ENCODE measurements at regions not wholly inside any gene's neighbourhood (a gene's known extent, or its start where the extent isn't known, plus 50 kb on each side); places are given as distances from the start of the nearest gene placed in this dataset.

DNA sequence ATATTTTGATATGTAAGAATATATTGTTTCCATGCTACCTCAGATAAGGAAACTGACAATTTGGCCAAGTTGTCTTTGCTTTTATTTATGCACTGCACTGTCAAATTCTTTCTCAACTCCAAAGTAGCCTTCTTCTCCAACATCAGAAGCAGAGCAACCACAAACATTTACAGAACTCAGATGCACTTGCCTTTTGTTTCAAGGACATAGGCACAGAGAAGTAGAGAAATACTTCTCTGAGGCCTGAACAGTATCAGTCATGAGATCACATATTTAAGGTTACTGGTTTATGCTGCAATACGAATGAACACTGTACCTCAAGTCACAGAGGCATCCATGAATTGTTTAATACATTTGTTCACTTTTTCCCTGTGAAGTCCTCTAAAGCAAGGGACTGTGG is 606.1 kb upstream of the SLIT2 start:
- TF ChIP-seq, protein P1, sequence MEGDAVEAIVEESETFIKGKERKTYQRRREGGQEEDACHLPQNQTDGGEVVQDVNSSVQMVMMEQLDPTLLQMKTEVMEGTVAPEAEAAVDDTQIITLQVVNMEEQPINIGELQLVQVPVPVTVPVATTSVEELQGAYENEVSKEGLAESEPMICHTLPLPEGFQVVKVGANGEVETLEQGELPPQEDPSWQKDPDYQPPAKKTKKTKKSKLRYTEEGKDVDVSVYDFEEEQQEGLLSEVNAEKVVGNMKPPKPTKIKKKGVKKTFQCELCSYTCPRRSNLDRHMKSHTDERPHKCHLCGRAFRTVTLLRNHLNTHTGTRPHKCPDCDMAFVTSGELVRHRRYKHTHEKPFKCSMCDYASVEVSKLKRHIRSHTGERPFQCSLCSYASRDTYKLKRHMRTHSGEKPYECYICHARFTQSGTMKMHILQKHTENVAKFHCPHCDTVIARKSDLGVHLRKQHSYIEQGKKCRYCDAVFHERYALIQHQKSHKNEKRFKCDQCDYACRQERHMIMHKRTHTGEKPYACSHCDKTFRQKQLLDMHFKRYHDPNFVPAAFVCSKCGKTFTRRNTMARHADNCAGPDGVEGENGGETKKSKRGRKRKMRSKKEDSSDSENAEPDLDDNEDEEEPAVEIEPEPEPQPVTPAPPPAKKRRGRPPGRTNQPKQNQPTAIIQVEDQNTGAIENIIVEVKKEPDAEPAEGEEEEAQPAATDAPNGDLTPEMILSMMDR (IDR thresholded peaks at IDR 0.05) = no peak
- TF ChIP-seq EP300 (IDR thresholded peaks at IDR 0.05) (no peak), POLR2AphosphoS5 (IDR thresholded peaks at IDR 0.05) (no peak), POLR2A (IDR thresholded peaks at IDR 0.05) (no peak)
